NCI-H345 treated with DMSO at 0.1 percent for 48 hours (cell line): ENCODE measurements at regions not wholly inside any gene's neighbourhood (a gene's known extent, or its start where the extent isn't known, plus 50 kb on each side); places are given as distances from the start of the nearest gene placed in this dataset.

Experiments
- DNase-seq: peaks from one replicate; lab custom pipeline; 2025; ENCODE audit not compliant: unreplicated experiment; lab: John Stamatoyannopoulos, UW

- no peak for DNase-seq
Measured at GRCh38 chr1:116262207-116262994, 110.6 kb upstream of the ATP1A1 start.

GRCh38 chr1:116262995-116263385 lies 110.1 kb upstream of the ATP1A1 start:
- no peak for DNase-seq

GRCh38 chr1:116265931-116266863 lies 106.8 kb upstream of the ATP1A1 start:
- DNase-seq, result no peak

GRCh38 chr1:116266864-116267212 lies 106.2 kb upstream of the ATP1A1 start:
- DNase-seq, result no peak

- DNase-seq, result no peak
Measured at GRCh38 chr1:116268211-116268610, 104.8 kb upstream of the ATP1A1 start.

GRCh38 chr1:116270316-116271057 lies 102.6 kb upstream of the ATP1A1 start:
- no peak for DNase-seq

GRCh38 chr1:116273042-116273783 lies 99.8 kb upstream of the ATP1A1 start:
- DNase-seq, result no peak

- no peak for DNase-seq
Measured at GRCh38 chr1:116276532-116276931, 96.5 kb upstream of the ATP1A1 start.

GRCh38 chr1:116277840-116278540 lies 95.1 kb upstream of the ATP1A1 start:
- DNase-seq, result no peak

- no peak for DNase-seq
Measured at GRCh38 chr1:116278541-116278866, 94.5 kb upstream of the ATP1A1 start.

- no peak for DNase-seq
Measured at GRCh38 chr1:116279715-116280114, 93.3 kb upstream of the ATP1A1 start.

GRCh38 chr1:116284819-116285390 lies 88.1 kb upstream of the ATP1A1 start:
- DNase-seq, result no peak

GRCh38 chr1:116286541-116286971 lies 86.5 kb upstream of the ATP1A1 start:
- DNase-seq, result no peak

- DNase-seq, result no peak
Measured at GRCh38 chr1:116287341-116288200, 85.5 kb upstream of the ATP1A1 start.

- DNase-seq, result no peak
Measured at GRCh38 chr1:116288201-116288598, 84.8 kb upstream of the ATP1A1 start.

- DNase-seq, result no peak
Measured at GRCh38 chr1:116289193-116289592, 83.9 kb upstream of the ATP1A1 start.

GRCh38 chr1:116290085-116290705 lies 82.8 kb upstream of the ATP1A1 start:
- DNase-seq, result no peak

- no peak for DNase-seq
Measured at GRCh38 chr1:116291024-116291423, 82.0 kb upstream of the ATP1A1 start.
